Tibial artery (tissue), 4 donors: ENCODE measurements at regions not wholly inside any gene's neighbourhood (a gene's known extent, or its start where the extent isn't known, plus 50 kb on each side); places are given as distances from the start of the nearest gene placed in this dataset.

Source experiments
- DNase-seq, 2 donors: peaks; one replicate each; pipeline ENCODE4 v3.0.0-alpha.2; 2019
- H3K27ac ChIP-seq, 2 donors: fragments of 200-600 bp; sonication (generic) in 1 of 2; 1 replicate in 1 of 2; 2 replicates in 1 of 2; pipeline ENCODE4 v1.5.1; 2018 to 2019; ENCODE audit warnings: mild to moderate bottlenecking in 1 of 2
- H3K27me3 ChIP-seq, 2 donors: fragments of 200-600 bp; sonication (generic) in 1 of 2; one replicate each; pipeline versions ENCODE4 v1.5.1 to v1.6.0; 2016 to 2019
- H3K36me3 ChIP-seq, 3 donors: fragments of 200-600 bp; sonication (generic) in 2 of 3; one replicate each; pipeline ENCODE4 v1.5.1; 2016 to 2019; ENCODE audit warnings: mild to moderate bottlenecking in 2 of 3
- H3K4me1 ChIP-seq, 4 donors: fragments of 200-600 bp; sonication (generic) in 2 of 4; 1 replicate in 3 of 4; 2 replicates in 1 of 4; pipeline ENCODE4 v1.5.1; 2016 to 2019
- H3K4me3 ChIP-seq, 2 donors: fragments of 200-600 bp; sonication (generic) in 1 of 2; 1 replicate in 1 of 2; 2 replicates in 1 of 2; pipeline ENCODE4 v1.5.1; 2018 to 2019; ENCODE audit warnings: mild to moderate bottlenecking in 2 of 2
- H3K9me3 ChIP-seq, 3 donors: fragments of 200-600 bp; sonication (generic) in 1 of 3; one replicate each; pipeline ENCODE4 v1.5.1; 2016 to 2019
- intact Hi-C: fragments of 100-400 bp; cut with DNase I; formaldehyde crosslinking; loops from one replicate; pipeline ENCODE4 v1.15.0; 2023; ENCODE audit warnings: low total_unique reads
- TF ChIP-seq, protein P1 (sequence below), 2 experiments: fragments of 200-600 bp in 1 of 2; fragments of 450-650 bp in 1 of 2; IDR thresholded peaks; one replicate each; pipeline ENCODE4 v1.5.1; 2017 to 2019; ENCODE audit warnings: antibody characterized with exemption in 2 of 2, mild to moderate bottlenecking in 1 of 2, moderate library complexity in 1 of 2

DNA sequence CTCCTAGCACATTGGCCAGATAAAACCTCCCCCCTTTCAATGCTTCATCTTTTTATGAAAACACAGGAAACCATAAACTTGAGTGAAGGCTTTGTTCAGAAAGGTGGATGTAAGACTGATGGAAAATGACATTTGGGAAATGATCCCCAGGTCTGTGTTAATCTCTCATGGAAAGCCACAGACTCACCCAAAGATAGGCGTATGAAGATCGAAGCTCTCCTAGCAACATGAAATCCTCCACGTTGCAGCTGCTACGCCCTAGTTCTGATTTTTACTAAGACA is 63.4 kb upstream of the PTGR2 start:
- no peaks in the 10 kb centered on the region for H3K36me3 ChIP-seq
- no peaks in the 10 kb centered on the region for H3K27me3 ChIP-seq
- no peak for DNase-seq
- no peaks in the 10 kb centered on the region for H3K9me3 ChIP-seq
- H3K27ac ChIP-seq: peak overlapping the region; percentile 95 to 96
- peak overlapping the region in 1 of 2 donors; percentile 72 for H3K4me3 ChIP-seq
- intact Hi-C loops: no loop called here
- TF ChIP-seq, protein P1, sequence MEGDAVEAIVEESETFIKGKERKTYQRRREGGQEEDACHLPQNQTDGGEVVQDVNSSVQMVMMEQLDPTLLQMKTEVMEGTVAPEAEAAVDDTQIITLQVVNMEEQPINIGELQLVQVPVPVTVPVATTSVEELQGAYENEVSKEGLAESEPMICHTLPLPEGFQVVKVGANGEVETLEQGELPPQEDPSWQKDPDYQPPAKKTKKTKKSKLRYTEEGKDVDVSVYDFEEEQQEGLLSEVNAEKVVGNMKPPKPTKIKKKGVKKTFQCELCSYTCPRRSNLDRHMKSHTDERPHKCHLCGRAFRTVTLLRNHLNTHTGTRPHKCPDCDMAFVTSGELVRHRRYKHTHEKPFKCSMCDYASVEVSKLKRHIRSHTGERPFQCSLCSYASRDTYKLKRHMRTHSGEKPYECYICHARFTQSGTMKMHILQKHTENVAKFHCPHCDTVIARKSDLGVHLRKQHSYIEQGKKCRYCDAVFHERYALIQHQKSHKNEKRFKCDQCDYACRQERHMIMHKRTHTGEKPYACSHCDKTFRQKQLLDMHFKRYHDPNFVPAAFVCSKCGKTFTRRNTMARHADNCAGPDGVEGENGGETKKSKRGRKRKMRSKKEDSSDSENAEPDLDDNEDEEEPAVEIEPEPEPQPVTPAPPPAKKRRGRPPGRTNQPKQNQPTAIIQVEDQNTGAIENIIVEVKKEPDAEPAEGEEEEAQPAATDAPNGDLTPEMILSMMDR (IDR thresholded peaks at IDR 0.05): no peak
- peaks cover 0 to 64% (median 52%) of the 10 kb centered on the region in 4 donors for H3K4me1 ChIP-seq

DNA sequence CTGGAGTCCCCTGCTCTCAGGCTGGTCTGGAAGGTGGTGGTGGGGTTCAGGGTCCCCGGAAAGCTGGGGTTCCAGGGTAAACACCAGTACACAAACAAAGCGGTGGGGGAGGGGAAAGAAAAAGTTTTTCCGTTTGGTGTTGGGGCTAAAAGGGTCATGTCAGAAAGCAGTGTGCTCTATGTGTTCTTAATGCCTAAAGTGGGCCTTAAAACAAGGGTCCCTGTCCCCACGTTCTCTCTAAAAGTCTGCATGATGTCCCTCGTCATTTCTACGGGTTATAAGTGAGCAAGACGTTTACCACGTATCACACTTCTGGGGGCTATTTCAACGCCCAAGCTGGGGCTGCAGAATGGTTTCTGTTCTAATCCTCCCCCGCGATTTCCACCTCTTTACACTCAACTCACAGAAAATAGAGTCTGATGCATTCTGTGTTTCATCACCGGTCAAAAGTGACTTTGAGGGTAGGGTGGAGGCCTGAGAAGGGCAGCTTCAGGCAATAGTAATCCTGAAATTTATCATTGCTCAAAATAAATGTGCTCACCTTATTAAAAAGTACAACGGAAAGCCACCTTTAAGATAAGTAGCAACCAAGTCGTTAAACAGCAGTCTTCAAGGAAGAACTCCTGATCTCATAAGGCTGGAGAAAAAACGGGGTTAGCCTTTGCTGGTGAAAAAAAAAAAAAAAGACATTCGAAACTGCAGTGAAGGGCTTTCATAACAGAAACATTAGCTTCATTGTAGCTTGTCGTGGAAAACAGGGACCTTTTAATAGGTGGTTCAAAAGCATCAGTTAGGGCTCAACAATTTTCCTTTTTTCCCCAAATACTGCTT is 63.9 kb upstream of the PTGR2 start:
- intact Hi-C loops: no loop called here
- no peaks in the 10 kb centered on the region for H3K9me3 ChIP-seq
- H3K36me3 ChIP-seq: no peaks in the 10 kb centered on the region
- no peak for DNase-seq
- peak overlapping the region; percentile 95 to 96 for H3K27ac ChIP-seq
- no peaks in the 10 kb centered on the region for H3K27me3 ChIP-seq
- peaks cover 0 to 70% (median 57%) of the 10 kb centered on the region in 4 donors for H3K4me1 ChIP-seq
- TF ChIP-seq, protein P1 (IDR thresholded peaks at IDR 0.05): no peak
- H3K4me3 ChIP-seq: peak overlapping the region; percentile 66 to 72

DNA sequence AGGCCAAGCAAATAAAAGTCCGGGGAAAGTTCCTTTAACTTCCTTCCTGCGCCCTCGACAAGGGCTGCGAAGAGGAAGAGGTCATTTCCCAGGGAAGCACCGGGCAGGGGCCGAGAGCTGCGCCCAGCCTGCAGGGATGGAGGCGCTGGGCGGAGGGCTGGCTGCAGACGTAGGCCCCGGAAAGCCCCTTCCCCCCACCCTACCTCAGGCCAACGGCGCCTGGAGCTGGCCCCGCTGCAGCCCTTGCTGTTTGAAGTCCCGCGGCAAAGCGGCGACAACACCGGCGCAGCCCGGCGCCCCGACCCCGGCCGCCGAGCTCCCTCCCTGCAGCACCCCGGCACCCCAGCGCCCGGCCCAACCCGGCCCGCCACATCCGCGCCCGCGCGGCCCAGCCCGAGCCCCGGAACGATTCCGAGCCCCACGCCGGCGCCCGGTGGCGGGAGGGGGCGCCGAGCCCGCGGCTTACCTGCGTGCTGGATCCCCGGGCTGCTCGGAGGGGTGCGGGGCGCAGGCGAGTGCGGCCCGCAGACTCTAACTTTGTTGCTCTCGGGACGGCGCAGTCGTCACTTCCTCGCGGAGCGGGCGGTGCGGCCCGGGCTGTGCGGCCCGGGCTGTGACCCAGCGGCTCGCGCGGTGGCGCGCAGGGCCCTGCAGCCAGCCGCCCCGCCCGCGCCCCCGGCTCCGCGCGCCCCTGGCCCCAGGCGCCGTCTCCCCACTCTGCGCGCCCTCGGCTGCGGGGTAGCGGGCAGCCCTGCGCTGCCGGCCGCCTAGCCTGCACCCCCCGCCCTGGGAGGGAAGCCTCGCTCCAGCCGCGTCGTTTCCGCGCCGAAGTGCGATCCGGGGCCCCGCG is 64.8 kb upstream of the PTGR2 start:
- TF ChIP-seq, protein P1 (IDR thresholded peaks at IDR 0.05): no peak
- peak; percentile 56 to 85 for DNase-seq
- H3K4me1 ChIP-seq: peaks cover 0 to 78% (median 66%) of the 10 kb centered on the region in 4 donors
- no peaks in the 10 kb centered on the region for H3K27me3 ChIP-seq
- peak overlapping the region; percentile 66 to 72 for H3K4me3 ChIP-seq
- H3K27ac ChIP-seq: peak overlapping the region; percentile 95 to 96
- intact Hi-C loops: no loop called here
- H3K9me3 ChIP-seq: no peaks in the 10 kb centered on the region
- H3K36me3 ChIP-seq: no peaks in the 10 kb centered on the region

DNA sequence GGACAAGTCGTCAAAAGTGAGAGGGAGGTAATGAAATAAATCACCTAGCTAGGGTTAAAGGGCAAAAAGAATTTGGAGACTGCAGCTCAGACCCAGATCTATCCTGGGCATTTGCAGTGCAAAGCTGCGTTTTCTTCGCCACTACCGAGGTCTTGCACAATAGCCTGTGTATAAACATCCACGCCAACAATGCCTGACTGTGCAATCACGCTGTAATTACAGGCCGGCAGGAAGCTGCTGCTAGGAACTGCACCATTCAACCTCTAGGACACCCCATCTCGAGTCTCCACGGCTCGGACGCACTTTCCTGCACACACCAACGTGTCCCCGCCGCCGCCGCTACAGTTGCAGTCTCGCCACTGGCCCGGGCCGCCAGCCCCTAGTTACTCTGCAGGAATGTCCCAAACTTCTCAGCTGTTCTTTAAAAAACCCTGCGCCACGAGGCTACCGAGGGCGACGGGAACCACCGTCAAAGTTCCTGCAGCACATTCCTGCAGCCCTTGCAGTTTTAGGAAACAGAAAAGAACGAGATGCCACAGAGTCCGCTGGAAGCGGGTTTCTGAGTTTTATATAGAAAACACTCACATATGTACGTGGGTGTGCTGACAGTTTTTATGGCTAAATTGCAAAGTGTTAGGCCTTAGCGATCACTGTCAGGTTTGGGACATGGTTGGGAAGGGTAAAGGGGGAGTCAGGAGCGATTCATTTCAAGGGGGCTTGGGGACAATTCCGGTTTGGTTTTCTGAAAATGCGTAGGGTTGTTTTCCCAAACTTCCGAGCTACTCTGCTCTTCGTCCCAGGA is 65.6 kb upstream of the PTGR2 start:
- Histone ChIP-seq H3K9me3 (no peaks in the 10 kb centered on the region), H3K36me3 (no peaks in the 10 kb centered on the region), H3K4me1 (peaks cover 0 to 81% (median 69%) of the 10 kb centered on the region in 4 donors), H3K27me3 (no peaks in the 10 kb centered on the region), H3K27ac (peak overlapping the region; percentile 95 to 96), H3K4me3 (peak overlapping the region; percentile 66 to 72)
- TF ChIP-seq, protein P1 (IDR thresholded peaks at IDR 0.05): peak; percentile 27 to 51
- intact Hi-C loops: no loop called here
- peak; percentile 88 to 89 for DNase-seq

DNA sequence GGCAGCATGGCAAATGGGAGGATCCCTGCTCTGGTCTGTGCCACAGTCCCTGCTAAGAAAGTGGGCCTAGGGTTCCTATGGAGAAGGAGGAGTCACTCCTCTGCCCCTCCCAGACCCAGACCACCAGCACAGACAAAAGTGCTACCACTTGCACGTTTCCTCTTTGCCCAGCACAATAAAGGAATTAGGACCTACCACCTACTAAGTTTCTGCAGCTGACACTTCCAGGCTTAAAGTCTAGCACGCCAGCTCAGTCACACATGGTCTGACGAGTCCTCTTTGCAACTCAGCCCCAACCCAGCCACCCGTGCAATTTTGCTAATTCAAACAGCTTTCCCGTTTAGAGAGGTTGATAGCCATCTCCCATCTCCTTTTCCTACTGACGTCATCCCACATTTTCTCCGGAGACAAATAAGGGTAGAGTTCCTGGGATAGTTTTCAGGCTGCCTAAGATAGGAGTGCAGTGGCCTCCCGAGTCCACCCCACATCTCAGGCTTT is 66.2 kb upstream of the PTGR2 start:
- no peak for DNase-seq
- intact Hi-C loops: no loop called here
- H3K36me3 ChIP-seq: no peaks in the 10 kb centered on the region
- TF ChIP-seq, protein P1 (IDR thresholded peaks at IDR 0.05): no peak
- H3K4me1 ChIP-seq: peaks cover 0 to 74% (median 64%) of the 10 kb centered on the region in 4 donors
- H3K9me3 ChIP-seq: no peaks in the 10 kb centered on the region
- H3K27me3 ChIP-seq: no peaks in the 10 kb centered on the region
- peak overlapping the region; percentile 66 to 72 for H3K4me3 ChIP-seq
- H3K27ac ChIP-seq: peak overlapping the region; percentile 95 to 96
